WTC11 (cell line): ENCODE measurements at regions not wholly inside any gene's neighbourhood (a gene's known extent, or its start where the extent isn't known, plus 50 kb on each side); places are given as distances from the start of the nearest gene placed in this dataset.

ENCODE experiments used
- ATAC-seq: fragments of 200-7000 bp; cut with Tn5 transposase; 2 replicates; pipeline ENCODE4 v1.10.0; 2021; ENCODE audit warnings: mild to moderate bottlenecking, moderate library complexity
- CTCF ChIA-PET: fragments of 300-600 bp; sonication (Branson Sonifier 250); formaldehyde crosslinking; loops from one replicate; lab custom pipeline; 2021; ENCODE audit warnings: antibody characterized with exemption; lab: Charles Lee
- POLR2A ChIA-PET: fragments of 350-600 bp; sonication (Branson Sonifier 250); formaldehyde crosslinking; loops from one replicate; lab custom pipeline; 2021; ENCODE audit warnings: antibody characterized with exemption; lab: Charles Lee
- DNase-seq: peaks from one replicate; pipeline ENCODE4 v3.0.0; 2021; ENCODE audit warnings: low spot score
- H3K27ac Mint-ChIP-seq: 2 replicates; pipeline ENCODE4 v1.8.0; 2021; ENCODE audit warnings: mixed read lengths
- H3K27me3 Mint-ChIP-seq: 2 replicates; pipeline ENCODE4 v1.8.0; 2021; ENCODE audit warnings: low read depth, mild to moderate bottlenecking, moderate library complexity, mixed read lengths
- H3K36me3 Mint-ChIP-seq: 2 replicates; pipeline ENCODE4 v1.8.0; 2021; ENCODE audit warnings: mixed read lengths
- H3K4me1 Mint-ChIP-seq: 2 replicates; pipeline ENCODE4 v1.8.0; 2022; ENCODE audit warnings: mixed read lengths
- H3K4me3 Mint-ChIP-seq: 2 replicates; pipeline ENCODE4 v1.8.0; 2021; ENCODE audit warnings: mild to moderate bottlenecking, moderate library complexity, mixed read lengths
- H3K9me3 Mint-ChIP-seq: 2 replicates; pipeline ENCODE4 v1.8.0; 2021; ENCODE audit warnings: mixed read lengths
- ARID4B ChIP-seq: sonication (generic); formaldehyde crosslinking; IDR thresholded peaks from 2 replicates; pipeline ENCODE4 v1.8.0; 2023; ENCODE audit warnings: missing genetic modification reagents, mild to moderate bottlenecking, borderline replicate concordance
- ATF1 ChIP-seq: sonication (generic); formaldehyde crosslinking; IDR thresholded peaks from 2 replicates; pipeline ENCODE4 v1.8.1; 2023; ENCODE audit warnings: mild to moderate bottlenecking, moderate library complexity, missing genetic modification reagents
- CREM ChIP-seq: sonication (generic); formaldehyde crosslinking; IDR thresholded peaks from 2 replicates; pipeline ENCODE4 v1.8.1; 2022; ENCODE audit warnings: mild to moderate bottlenecking, missing genetic modification reagents, moderate library complexity
- E2F1 ChIP-seq: sonication (generic); formaldehyde crosslinking; IDR thresholded peaks from 2 replicates; pipeline ENCODE4 v1.8.0; 2022; ENCODE audit warnings: mild to moderate bottlenecking, missing genetic modification reagents
- FOXJ3 ChIP-seq: sonication (generic); formaldehyde crosslinking; IDR thresholded peaks from 2 replicates; pipeline ENCODE4 v1.9.0; 2021; ENCODE audit warnings: missing genetic modification reagents, mild to moderate bottlenecking, borderline replicate concordance
- GABPB1 ChIP-seq: sonication (generic); formaldehyde crosslinking; IDR thresholded peaks from 2 replicates; pipeline ENCODE4 v1.8.1; 2023; ENCODE audit warnings: mild to moderate bottlenecking, missing genetic modification reagents
- GRHL2 ChIP-seq: fragments of 250-450 bp; sonication (Bioruptor Pico); IDR thresholded peaks from 2 replicates; pipeline ENCODE4 v1.8.0; 2022; ENCODE audit warnings: mild to moderate bottlenecking, moderate library complexity; ENCODE audit not compliant: insufficient replicate concordance, severe bottlenecking
- IRF1 ChIP-seq: sonication (generic); formaldehyde crosslinking; IDR thresholded peaks from 2 replicates; pipeline ENCODE4 v1.8.0; 2023; ENCODE audit warnings: missing genetic modification reagents
- JAZF1 ChIP-seq: fragments of 250-450 bp; sonication (Bioruptor Pico); IDR thresholded peaks from 2 replicates; pipeline ENCODE4 v1.9.0; 2021; ENCODE audit warnings: moderate library complexity, mild to moderate bottlenecking, inconsistent platforms
- MLX ChIP-seq: sonication (generic); formaldehyde crosslinking; IDR thresholded peaks from 2 replicates; pipeline ENCODE4 v1.8.1; 2023; ENCODE audit warnings: mild to moderate bottlenecking, missing genetic modification reagents, moderate library complexity
- MYBL2 ChIP-seq: sonication (generic); formaldehyde crosslinking; IDR thresholded peaks from 2 replicates; pipeline ENCODE4 v1.8.1; 2023; ENCODE audit warnings: mild to moderate bottlenecking, moderate library complexity, missing genetic modification reagents
- SP1 ChIP-seq: sonication (generic); formaldehyde crosslinking; conservative IDR thresholded peaks from 2 replicates; pipeline ENCODE4 v1.8.1; 2022; ENCODE audit warnings: missing genetic modification reagents
- USF2 ChIP-seq: sonication (generic); formaldehyde crosslinking; IDR thresholded peaks from 2 replicates; pipeline ENCODE4 v1.8.1; 2023; ENCODE audit warnings: mild to moderate bottlenecking, missing genetic modification reagents, moderate library complexity
- ZMAT4 ChIP-seq: fragments of 250-450 bp; sonication (Bioruptor Pico); IDR thresholded peaks from 2 replicates; pipeline ENCODE4 v1.9.0; 2021; ENCODE audit warnings: mild to moderate bottlenecking
- ZNF138 ChIP-seq: sonication (generic); formaldehyde crosslinking; conservative IDR thresholded peaks from 2 replicates; pipeline ENCODE4 v1.8.1; 2022; ENCODE audit warnings: mild to moderate bottlenecking, moderate library complexity, missing genetic modification reagents
- ZNF396 ChIP-seq: fragments of 250-450 bp; sonication (Bioruptor Pico); IDR thresholded peaks from 2 replicates; pipeline ENCODE4 v1.8.0; 2021; ENCODE audit warnings: mild to moderate bottlenecking, moderate library complexity, borderline replicate concordance
- ZSCAN18 ChIP-seq: fragments of 250-450 bp; sonication (Bioruptor Pico); IDR thresholded peaks from 2 replicates; pipeline ENCODE4 v2.1.2; 2022; ENCODE audit warnings: mild to moderate bottlenecking, moderate library complexity

GRCh38 chr15:60250316-60250715 is 147.5 kb downstream of the ANXA2 start:
- peaks cover 5% of the 10 kb centered on the region for H3K4me1 Mint-ChIP-seq
- no peaks in the 10 kb centered on the region for H3K27me3 Mint-ChIP-seq
- DNase-seq (no peak), ATAC-seq (no peak)
- no peaks in the 10 kb centered on the region for H3K36me3 Mint-ChIP-seq
- TF ChIP-seq FOXJ3 (CRISPR knock-in tag) (no peak), USF2 (CRISPR knock-in tag) (no peak), ZNF138 (CRISPR knock-in tag) (no peak), JAZF1 (CRISPR knock-in tag) (no peak), ARID4B (no peak), MYBL2 (CRISPR knock-in tag) (no peak), GABPB1 (CRISPR knock-in tag) (no peak), E2F1 (no peak), SP1 (CRISPR knock-in tag) (no peak), MLX (CRISPR knock-in tag) (no peak), CREM (CRISPR knock-in tag) (no peak), ZSCAN18 (CRISPR knock-in tag) (no peak), ZMAT4 (no peak), ZNF396 (CRISPR knock-in tag) (no peak), IRF1 (no peak), ATF1 (CRISPR knock-in tag) (no peak), GRHL2 (CRISPR knock-in tag) (no peak)
- POLR2A ChIA-PET = no interaction called here
- no peak overlapping the region for H3K4me3 Mint-ChIP-seq
- no peak overlapping the region for H3K27ac Mint-ChIP-seq
- CTCF ChIA-PET = no interaction called here
- H3K9me3 Mint-ChIP-seq = no peaks in the 10 kb centered on the region
